ENCODE measurements at regions not wholly inside any gene's neighbourhood (a gene's known extent, or its start where the extent isn't known, plus 50 kb on each side); places are given as distances from the start of the nearest gene placed in this dataset.

- WGBS, 2 experiments (ENCODE audit: extremely low coverage in 1 of 2, insufficient coverage in 1 of 2, insufficient read length in 1 of 2, insufficient replicate concordance in 2 of 2, low coverage in 1 of 2, low lambda C conversion rate in 2 of 2, missing lambda C conversion rate in 1 of 2), result 83% methylated on average over 1 of the region's 1 CpG; no CpG with 5 or more reads in 1 of the 2 experiments
- POLR2A ChIA-PET (ENCODE audit: partially characterized antibody), result no interaction called here
- Histone ChIP-seq H2BK20ac (ENCODE audit: low read length) (no peak overlapping the region), H3K23me2 (ENCODE audit: low read depth, low read length) (no peaks in the 10 kb centered on the region), H4K5ac (ENCODE audit: insufficient read length, low read depth, low read length) (no peak overlapping the region), H4K8ac (ENCODE audit: extremely low read depth, insufficient read depth, low read length) (no peak overlapping the region), H2AK5ac (ENCODE audit: low read depth, low read length) (no peak overlapping the region), H3K4ac (replicated peaks; ENCODE audit: insufficient read length, low read depth, low read length) (no peak overlapping the region), H2BK15ac (ENCODE audit: low read length) (no peak overlapping the region), H3K27me3 (replicated peaks in 1 of 4; ENCODE audit: control insufficient read depth in 3 of 4, extremely low read depth in 1 of 4, insufficient read depth in 3 of 4, low read length in 3 of 4) (peaks cover 0 to 18% (median 11%) of the 10 kb centered on the region in 4 experiments; a peak in 4 of 7 replicates), H3K56ac (replicated peaks; ENCODE audit: insufficient read length, low read depth, low read length) (no peak overlapping the region), H3K27ac (ENCODE audit: low read depth, low read length) (no peak overlapping the region), H3K36me3 (ENCODE audit: control insufficient read depth in 2 of 4, insufficient read depth in 4 of 4, low read length in 3 of 4) (no peaks in the 10 kb centered on the region), H3K79me1 (ENCODE audit: low read depth, low read length) (no peaks in the 10 kb centered on the region), H3K18ac (ENCODE audit: extremely low read depth, low read length) (no peak overlapping the region), H2BK120ac (replicated peaks; ENCODE audit: low read depth, low read length) (no peak overlapping the region), H3K9me3 (ENCODE audit: insufficient read depth in 2 of 2, low read depth in 1 of 2, low read length in 1 of 2) (no peaks in the 10 kb centered on the region), H3K4me1 (replicated peaks in 1 of 4; ENCODE audit: control insufficient read depth in 3 of 4, insufficient read depth in 4 of 4, low read length in 3 of 4) (peaks cover 0 to 16% (median 7%) of the 10 kb centered on the region in 4 experiments; a peak in 5 of 7 replicates), H3K4me3 (ENCODE audit: extremely low read depth in 1 of 4, insufficient read depth in 2 of 4, low read depth in 3 of 4, low read length in 4 of 4) (no peak overlapping the region), H3K23ac (ENCODE audit: insufficient read length) (no peak overlapping the region), H2BK5ac (ENCODE audit: low read depth, low read length) (no peak overlapping the region), H3K9ac (replicated peaks in 1 of 4; ENCODE audit: extremely low read depth in 1 of 4, low read depth in 3 of 4, low read length in 3 of 4) (no peak overlapping the region), H3K79me2 (ENCODE audit: control insufficient read depth in 1 of 2, insufficient read depth in 2 of 2, low read length in 2 of 2) (no peaks in the 10 kb centered on the region), H3K4me2 (ENCODE audit: insufficient read depth in 1 of 2, low read depth in 2 of 2, low read length in 2 of 2) (no peak overlapping the region), H2BK12ac (ENCODE audit: low read depth, low read length) (no peak overlapping the region), H4K91ac (replicated peaks; ENCODE audit: insufficient read length, low read length) (no peak overlapping the region), H2AFZ (ENCODE audit: low read length) (no peak overlapping the region), H4K20me1 (replicated peaks in 1 of 2; ENCODE audit: control insufficient read depth in 1 of 2, insufficient read depth in 2 of 2, low read length in 2 of 2) (no peaks in the 10 kb centered on the region), H3K14ac (ENCODE audit: insufficient read length) (no peak overlapping the region)
- TF ChIP-seq MAFK (IDR thresholded peaks at IDR 0.05; ENCODE audit: low read depth, low read length) (no peak), RXRA (IDR thresholded peaks at IDR 0.05; ENCODE audit: insufficient read depth, low read depth, low read length) (no peak), ATF2 (IDR thresholded peaks at IDR 0.05; ENCODE audit: low read length) (no peak), CREB1 (IDR thresholded peaks at IDR 0.05) (no peak), RAD21 (IDR thresholded peaks at IDR 0.05 in 1 of 2, conservative IDR thresholded peaks at IDR 0.05 in 1 of 2; ENCODE audit: low read depth in 2 of 2, low read length in 2 of 2) (no peak), EP300 (IDR thresholded peaks at IDR 0.05; ENCODE audit: borderline replicate concordance in 1 of 2, low read depth in 2 of 2, low read length in 2 of 2) (no peak), ZNF274 (IDR thresholded peaks at IDR 0.05; ENCODE audit: borderline replicate concordance, extremely low read depth, low read length) (no peak)
- CTCF ChIA-PET (ENCODE audit: partially characterized antibody), result interaction anchor here (1.5 kb wide), 1 partner anchor 39 kb away, joined by 5 read pairs; no protein-coding TSS in a partner anchor
- DNase-seq (ENCODE audit: low read depth in 1 of 2, low spot score in 2 of 2), result no peak
- FAIRE-seq, result no peak
Measured at GRCh38 chr13:30830638-30830965, 75.5 kb upstream of the MEDAG start.

All from H1 (cell line).